ENCODE measurements at regions not wholly inside any gene's neighbourhood (a gene's known extent, or its start where the extent isn't known, plus 50 kb on each side); places are given as distances from the start of the nearest gene placed in this dataset.

DNA sequence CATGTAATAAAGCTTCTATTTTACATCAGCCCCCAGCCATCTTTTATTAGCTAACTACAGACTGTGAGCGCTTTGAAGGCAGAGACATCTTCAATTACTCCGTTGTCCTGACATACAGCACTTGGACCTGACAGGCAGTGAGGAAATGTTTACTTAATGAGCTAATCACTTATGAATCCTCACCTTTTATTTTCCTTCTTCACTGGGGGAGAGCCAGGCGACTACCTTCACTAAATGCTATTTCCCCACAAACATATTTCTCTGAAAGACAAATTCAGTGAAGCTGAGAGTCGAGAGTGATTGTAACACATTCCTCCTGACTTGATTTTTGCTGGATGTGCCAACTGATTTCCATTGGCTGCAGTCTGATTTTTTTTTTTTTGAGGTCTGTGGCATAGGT is 192.1 kb upstream of the CLINT1 start:
- TF ChIP-seq, protein P1, sequence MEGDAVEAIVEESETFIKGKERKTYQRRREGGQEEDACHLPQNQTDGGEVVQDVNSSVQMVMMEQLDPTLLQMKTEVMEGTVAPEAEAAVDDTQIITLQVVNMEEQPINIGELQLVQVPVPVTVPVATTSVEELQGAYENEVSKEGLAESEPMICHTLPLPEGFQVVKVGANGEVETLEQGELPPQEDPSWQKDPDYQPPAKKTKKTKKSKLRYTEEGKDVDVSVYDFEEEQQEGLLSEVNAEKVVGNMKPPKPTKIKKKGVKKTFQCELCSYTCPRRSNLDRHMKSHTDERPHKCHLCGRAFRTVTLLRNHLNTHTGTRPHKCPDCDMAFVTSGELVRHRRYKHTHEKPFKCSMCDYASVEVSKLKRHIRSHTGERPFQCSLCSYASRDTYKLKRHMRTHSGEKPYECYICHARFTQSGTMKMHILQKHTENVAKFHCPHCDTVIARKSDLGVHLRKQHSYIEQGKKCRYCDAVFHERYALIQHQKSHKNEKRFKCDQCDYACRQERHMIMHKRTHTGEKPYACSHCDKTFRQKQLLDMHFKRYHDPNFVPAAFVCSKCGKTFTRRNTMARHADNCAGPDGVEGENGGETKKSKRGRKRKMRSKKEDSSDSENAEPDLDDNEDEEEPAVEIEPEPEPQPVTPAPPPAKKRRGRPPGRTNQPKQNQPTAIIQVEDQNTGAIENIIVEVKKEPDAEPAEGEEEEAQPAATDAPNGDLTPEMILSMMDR (IDR thresholded peaks at IDR 0.05; ENCODE audit: insufficient read depth, low read length) = no peak
- no peak for TF ChIP-seq POLR2AphosphoS5 (IDR thresholded peaks at IDR 0.05; ENCODE audit: low read depth)
- TF ChIP-seq, protein P2, sequence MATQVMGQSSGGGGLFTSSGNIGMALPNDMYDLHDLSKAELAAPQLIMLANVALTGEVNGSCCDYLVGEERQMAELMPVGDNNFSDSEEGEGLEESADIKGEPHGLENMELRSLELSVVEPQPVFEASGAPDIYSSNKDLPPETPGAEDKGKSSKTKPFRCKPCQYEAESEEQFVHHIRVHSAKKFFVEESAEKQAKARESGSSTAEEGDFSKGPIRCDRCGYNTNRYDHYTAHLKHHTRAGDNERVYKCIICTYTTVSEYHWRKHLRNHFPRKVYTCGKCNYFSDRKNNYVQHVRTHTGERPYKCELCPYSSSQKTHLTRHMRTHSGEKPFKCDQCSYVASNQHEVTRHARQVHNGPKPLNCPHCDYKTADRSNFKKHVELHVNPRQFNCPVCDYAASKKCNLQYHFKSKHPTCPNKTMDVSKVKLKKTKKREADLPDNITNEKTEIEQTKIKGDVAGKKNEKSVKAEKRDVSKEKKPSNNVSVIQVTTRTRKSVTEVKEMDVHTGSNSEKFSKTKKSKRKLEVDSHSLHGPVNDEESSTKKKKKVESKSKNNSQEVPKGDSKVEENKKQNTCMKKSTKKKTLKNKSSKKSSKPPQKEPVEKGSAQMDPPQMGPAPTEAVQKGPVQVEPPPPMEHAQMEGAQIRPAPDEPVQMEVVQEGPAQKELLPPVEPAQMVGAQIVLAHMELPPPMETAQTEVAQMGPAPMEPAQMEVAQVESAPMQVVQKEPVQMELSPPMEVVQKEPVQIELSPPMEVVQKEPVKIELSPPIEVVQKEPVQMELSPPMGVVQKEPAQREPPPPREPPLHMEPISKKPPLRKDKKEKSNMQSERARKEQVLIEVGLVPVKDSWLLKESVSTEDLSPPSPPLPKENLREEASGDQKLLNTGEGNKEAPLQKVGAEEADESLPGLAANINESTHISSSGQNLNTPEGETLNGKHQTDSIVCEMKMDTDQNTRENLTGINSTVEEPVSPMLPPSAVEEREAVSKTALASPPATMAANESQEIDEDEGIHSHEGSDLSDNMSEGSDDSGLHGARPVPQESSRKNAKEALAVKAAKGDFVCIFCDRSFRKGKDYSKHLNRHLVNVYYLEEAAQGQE (IDR thresholded peaks at IDR 0.05; ENCODE audit: insufficient replicate concordance, low read depth) = no peak

Data from HL-60 (cell line).